ENCODE measurements at regions not wholly inside any gene's neighbourhood (a gene's known extent, or its start where the extent isn't known, plus 50 kb on each side); places are given as distances from the start of the nearest gene placed in this dataset.
A peak's percentile ranks its signal among the peaks of the same experiment; 100 is the strongest.

DNA sequence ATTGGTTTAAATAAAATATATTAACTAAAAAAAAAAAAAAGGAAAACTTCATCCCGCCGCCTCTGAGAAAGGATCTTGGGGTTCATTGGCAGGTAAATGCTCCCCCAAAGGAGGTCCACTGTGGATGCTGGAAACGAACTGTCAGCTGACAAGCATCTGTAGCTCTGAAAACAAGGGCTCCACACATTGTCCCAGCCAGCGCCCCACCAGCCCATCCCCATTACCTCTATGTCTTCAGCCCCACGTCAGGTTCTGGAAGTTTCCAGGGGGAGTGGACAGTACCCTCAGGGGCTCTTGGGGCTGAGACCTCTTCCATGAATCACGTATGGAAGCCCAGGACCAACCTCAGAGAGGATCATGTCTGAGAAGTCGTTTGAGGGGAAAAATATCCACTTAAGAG, 66.4 kb upstream of the WNT7B start:
- peaks cover 6% of the 10 kb centered on the region; the same call in 1 of the 2 replicates for H3K9me1 ChIP-seq (ENCODE audit: insufficient read depth, low read length)
- ChIA-PET POLR2A (ENCODE audit: unreplicated experiment) (no interaction called here), CTCF (interaction anchor here (0.6 to 1.6 kb wide), 2 partner anchors 28 to 37 kb away, joined by 3 to 5 read pairs; no protein-coding TSS in a partner anchor)
- no peak overlapping the region; the same call in none of the 2 replicates for H4K91ac ChIP-seq (ENCODE audit: insufficient read depth, low read depth, low read length)
- H3K79me1 ChIP-seq (ENCODE audit: low read depth in 1 of 2, low read length in 2 of 2), result peaks cover 22 to 42% of the 10 kb centered on the region in 2 experiments
- H3K9ac ChIP-seq (ENCODE audit: low read depth, low read length), result no peak overlapping the region
- no peak overlapping the region for H3K56ac ChIP-seq (ENCODE audit: extremely low read depth, insufficient read depth, low read length)
- no peak overlapping the region for H3K27ac ChIP-seq (ENCODE audit: insufficient read depth, low read length)
- peak overlapping the region; percentile 98; a peak in 3 of 4 replicates for H4K8ac ChIP-seq (ENCODE audit: low read depth in 2 of 2, low read length in 2 of 2)
- no peaks in the 10 kb centered on the region; the same call in 1 of the 2 replicates for H3K36me3 ChIP-seq (ENCODE audit: control insufficient read depth, insufficient read depth, low read length)
- no peak overlapping the region for H2BK120ac ChIP-seq (ENCODE audit: low read depth, low read length)
- ATAC-seq (ENCODE audit: low read depth), result no peak
- no peak for TF ChIP-seq NFE2L2 (IDR thresholded peaks at IDR 0.05; ENCODE audit: low read depth, low read length)
- no peak for TF ChIP-seq FOS (IDR thresholded peaks at IDR 0.05; ENCODE audit: low read depth, low read length)
- TF ChIP-seq MXI1 (IDR thresholded peaks at IDR 0.05; ENCODE audit: borderline replicate concordance, low read depth, low read length), result no peak
- no peak for TF ChIP-seq SMC3 (IDR thresholded peaks at IDR 0.05; ENCODE audit: low read depth, low read length)
- no peak for TF ChIP-seq RCOR1 (IDR thresholded peaks at IDR 0.05; ENCODE audit: insufficient replicate concordance, low read length)
- TF ChIP-seq POLR2A (IDR thresholded peaks at IDR 0.05; ENCODE audit: low read depth, low read length), result no peak
- no peak for TF ChIP-seq USF2 (IDR thresholded peaks at IDR 0.05; ENCODE audit: low read depth, low read length)
- TF ChIP-seq RAD21 (IDR thresholded peaks at IDR 0.05; ENCODE audit: low read length), result no peak
- TF ChIP-seq MAZ (IDR thresholded peaks at IDR 0.05; ENCODE audit: borderline replicate concordance, low read depth, low read length), result no peak
- TF ChIP-seq RFX5 (IDR thresholded peaks at IDR 0.05; ENCODE audit: low read depth, low read length), result no peak
- TF ChIP-seq ELK1 (IDR thresholded peaks at IDR 0.05; ENCODE audit: borderline replicate concordance, low read depth, low read length), result no peak
- no peak for TF ChIP-seq CHD1 (IDR thresholded peaks at IDR 0.05; ENCODE audit: low read depth, low read length)
- no peak for TF ChIP-seq BHLHE40 (IDR thresholded peaks at IDR 0.05; ENCODE audit: low read depth, low read length)
- TF ChIP-seq CEBPB (IDR thresholded peaks at IDR 0.05; ENCODE audit: low read depth, low read length), result no peak
- no peak for TF ChIP-seq CTCF (conservative IDR thresholded peaks at IDR 0.05; ENCODE audit: low read depth, low read length)
- TF ChIP-seq MAFK (IDR thresholded peaks at IDR 0.05; ENCODE audit: low read depth, low read length), result no peak
- no peak overlapping the region for H2BK20ac ChIP-seq (ENCODE audit: low read depth, low read length)
- H3K4ac ChIP-seq (ENCODE audit: low read depth, low read length), result peak overlapping the region; percentile 61; the same call in 1 of the 2 replicates
- H2BK5ac ChIP-seq (ENCODE audit: low read depth, low read length, poor library complexity, severe bottlenecking), result no peak overlapping the region
- H2AK9ac ChIP-seq (replicated peaks; ENCODE audit: low read depth, low read length, poor library complexity), result no peak overlapping the region
- no peaks in the 10 kb centered on the region for H4K20me1 ChIP-seq (ENCODE audit: insufficient read depth, low read length)
- dilution Hi-C loops (cut with HindIII; ENCODE audit: low sequenced_read_pairs, unreplicated experiment) (no loop called here), in situ Hi-C loops (cut with MboI; ENCODE audit: low sequenced_read_pairs) (no loop called here), intact Hi-C loops (cut with micrococcal nuclease) (no loop called here)
- BruUV-seq (replicated peaks), result no TSS peak
- H3K23ac ChIP-seq (ENCODE audit: low read depth, low read length), result no peak overlapping the region
- no peak overlapping the region for H2BK15ac ChIP-seq (ENCODE audit: low read depth, low read length)
- 0 out of 2 replicates have a peak overlapping the region, but pooled peaks have one; percentile 97 for H3K4me2 ChIP-seq (ENCODE audit: low read depth, low read length)
- no peaks in the 10 kb centered on the region for H3K9me3 ChIP-seq (ENCODE audit: control insufficient read depth, insufficient read depth, low read length)
- DNase-seq, result no peak
- H4K5ac ChIP-seq (ENCODE audit: low read depth, low read length), result peak overlapping the region; percentile 98
- no peak overlapping the region for H2AFZ ChIP-seq (replicated peaks; ENCODE audit: low read length, poor library complexity)
- H3K4me3 ChIP-seq (ENCODE audit: insufficient read depth, low read depth, low read length), result no peak overlapping the region
- 0 out of 2 replicates have a peak overlapping the region, but pooled peaks have one; percentile 2 for H3K14ac ChIP-seq (replicated peaks; ENCODE audit: low read depth, low read length)
- WGBS, 2 experiments (ENCODE audit: extremely low coverage in 2 of 2, insufficient read length in 1 of 2), result no CpG with 5 or more reads among the region's 7 CpGs
- no peaks in the 10 kb centered on the region for H3K27me3 ChIP-seq (ENCODE audit: control insufficient read depth, insufficient read depth, low read length)
- H3K4me1 ChIP-seq (ENCODE audit: control insufficient read depth, insufficient read depth, low read length), result peaks cover 20% of the 10 kb centered on the region
- H3K18ac ChIP-seq (ENCODE audit: low read depth, low read length), result no peak overlapping the region
- H2AK5ac ChIP-seq (ENCODE audit: low read depth, low read length), result 0 out of 2 replicates have a peak overlapping the region, but pooled peaks have one; percentile 44

All from IMR-90 (cell line).